Right lung (tissue), 2 donors: ENCODE measurements at regions not wholly inside any gene's neighbourhood (a gene's known extent, or its start where the extent isn't known, plus 50 kb on each side); places are given as distances from the start of the nearest gene placed in this dataset.

Experiments
- DNase-seq, 2 donors: peaks; one replicate each; pipeline ENCODE4 v3.0.0-alpha.2; 2013

DNA sequence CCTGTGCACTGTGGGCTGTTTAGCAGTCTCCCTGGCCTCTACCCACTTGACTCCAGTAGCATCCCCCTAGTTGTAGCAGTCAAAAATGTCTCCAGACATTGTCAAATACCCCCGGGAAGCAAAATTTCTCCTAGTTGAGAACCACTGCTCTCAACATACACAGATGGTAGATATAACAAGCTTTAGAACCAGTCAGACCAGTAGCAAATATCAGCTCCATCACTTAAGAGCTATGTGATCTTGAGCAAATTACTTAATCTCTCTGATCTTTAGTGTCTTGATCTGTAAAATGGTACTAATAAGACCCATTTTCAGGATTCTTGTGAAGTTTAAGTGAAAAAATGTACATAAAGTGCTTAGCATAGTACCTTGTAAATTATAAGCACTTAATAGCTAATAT lies 96.2 kb downstream of the DUSP6 start:
- DNase-seq, result no peak

DNA sequence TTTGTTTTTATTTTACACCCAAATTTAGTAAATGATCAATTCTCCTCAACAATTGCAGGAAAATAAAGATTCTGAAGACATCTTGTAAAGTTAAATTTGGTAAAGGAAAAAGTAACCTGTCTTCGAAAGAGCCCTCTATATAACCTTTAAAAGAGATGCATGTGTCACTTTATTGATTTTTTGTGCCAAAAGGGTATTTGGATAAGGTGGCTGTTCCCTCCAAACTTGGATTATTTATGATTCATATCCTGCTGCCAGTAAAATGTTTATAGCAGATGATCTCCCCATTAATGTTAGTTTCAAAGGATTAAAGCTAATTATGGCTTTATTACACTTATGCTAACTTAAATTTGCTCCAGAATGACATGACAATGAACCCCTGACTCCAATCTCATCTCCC lies 98.8 kb downstream of the DUSP6 start:
- DNase-seq, result no peak

DNA sequence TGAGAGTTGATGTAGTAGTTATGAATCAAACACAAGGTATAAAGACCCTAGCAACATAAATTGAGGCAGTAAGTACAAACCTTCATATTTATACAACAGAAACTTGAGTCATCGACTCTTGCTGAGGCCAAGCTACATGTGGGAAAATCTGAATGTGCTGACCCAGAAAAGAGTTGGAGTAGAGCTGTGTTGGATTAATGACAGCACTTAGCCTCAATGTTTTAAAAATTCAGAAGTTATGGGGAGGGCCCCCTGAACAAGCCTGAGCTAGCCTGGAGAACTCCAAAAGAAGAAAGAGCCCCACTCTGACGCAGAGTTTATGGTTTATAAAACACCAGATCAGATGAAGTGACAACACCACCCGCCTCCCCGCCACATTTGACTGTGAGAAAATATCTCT lies 100.0 kb downstream of the DUSP6 start:
- DNase-seq, result no peak

DNA sequence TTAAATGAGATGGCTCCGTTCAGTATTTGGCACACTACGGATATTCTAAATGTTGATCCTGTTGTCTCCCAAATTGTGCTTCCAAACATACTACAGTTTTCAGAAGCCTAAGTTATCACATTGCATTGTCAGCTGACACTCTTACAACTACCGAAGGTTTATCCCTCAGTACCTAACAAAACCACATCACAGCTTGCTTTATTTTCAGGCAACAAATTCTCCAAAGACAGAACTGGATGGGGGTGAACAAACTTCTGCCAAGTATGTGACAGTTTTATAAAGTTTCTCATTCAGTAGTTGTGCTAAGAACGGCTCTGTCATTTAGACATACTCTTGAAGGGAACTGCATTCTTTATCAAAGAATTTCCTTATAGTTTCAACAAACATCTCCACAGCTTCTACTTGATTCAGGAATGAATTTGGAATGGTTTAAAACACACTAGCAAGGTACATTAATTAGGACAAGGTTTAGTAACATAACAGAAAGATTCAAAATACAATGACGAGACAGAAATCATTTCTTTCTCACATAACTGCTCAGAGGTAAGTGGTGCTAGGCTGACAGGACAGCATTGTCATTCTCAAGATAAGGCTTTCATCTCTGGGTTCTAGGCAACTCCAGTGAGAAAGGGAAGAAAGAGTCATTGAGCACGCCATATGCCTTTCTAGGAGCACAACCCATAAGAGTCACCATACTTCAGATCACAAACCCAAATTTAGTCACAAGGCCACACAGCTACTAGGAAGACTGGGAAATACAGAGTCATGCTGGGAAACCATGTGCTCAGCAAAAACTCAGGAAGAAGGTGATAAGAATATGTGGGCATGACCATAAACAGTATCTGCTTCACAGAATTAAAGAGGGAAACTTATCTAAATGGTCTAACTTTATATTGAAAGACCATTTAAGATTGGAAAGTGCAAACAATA lies 100.7 kb downstream of the DUSP6 start:
- no peak for DNase-seq

DNA sequence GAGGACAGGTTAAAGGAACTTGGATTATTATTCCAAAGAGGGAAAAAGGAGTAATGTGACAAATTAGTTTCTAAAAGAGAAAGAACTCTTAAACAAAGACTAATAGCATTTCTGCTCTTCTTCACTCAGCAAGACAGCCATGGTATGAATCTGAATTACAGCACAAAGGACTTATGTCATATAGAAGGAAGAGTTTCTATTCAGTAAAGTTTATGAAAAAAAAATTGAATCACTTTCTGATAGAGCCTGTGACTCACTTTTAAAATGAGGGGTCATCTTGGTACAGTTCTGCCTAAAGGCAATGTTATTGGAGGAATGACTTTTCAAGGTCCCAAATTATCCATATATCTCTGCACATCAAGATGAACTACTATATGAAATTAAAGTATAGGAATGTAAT lies 101.7 kb downstream of the DUSP6 start:
- no peak for DNase-seq

DNA sequence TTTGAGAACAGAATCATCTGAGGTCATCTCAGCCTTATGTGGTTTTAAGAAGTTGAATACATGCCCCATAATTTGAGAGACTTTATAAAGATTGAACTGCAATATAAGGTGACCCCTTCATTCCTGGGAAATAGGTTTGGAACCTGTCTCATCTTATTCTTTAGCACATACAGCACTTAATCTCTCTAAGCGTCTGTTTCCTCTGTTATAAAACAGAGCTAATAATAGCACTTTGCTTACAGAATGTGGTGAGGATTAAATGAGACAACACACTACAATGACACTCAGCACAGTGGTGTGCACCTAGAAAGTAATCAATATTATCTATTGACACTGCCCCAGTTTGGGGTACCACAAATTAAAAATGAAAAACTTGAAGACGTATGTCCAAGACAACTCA lies 102.1 kb downstream of the DUSP6 start:
- DNase-seq, result no peak

DNA sequence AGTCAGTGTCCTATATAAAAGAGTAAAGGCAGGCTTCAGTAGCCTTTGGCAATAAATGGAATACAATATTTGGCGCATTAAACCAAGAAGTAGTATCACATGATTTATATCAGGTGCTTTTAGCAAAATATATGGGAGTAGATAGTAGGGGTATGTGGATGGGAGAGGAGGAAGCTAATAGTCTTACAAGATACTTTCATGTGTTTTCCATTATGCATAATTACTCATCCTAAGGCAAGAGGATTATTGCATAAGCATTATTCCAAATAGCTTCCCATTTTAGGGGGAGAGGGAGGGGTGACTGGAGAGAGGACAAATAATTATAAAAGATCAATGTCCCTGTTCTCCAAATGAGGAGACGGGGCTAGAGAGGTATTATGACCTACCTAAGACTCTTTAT lies 104.3 kb downstream of the DUSP6 start:
- no peak for DNase-seq

DNA sequence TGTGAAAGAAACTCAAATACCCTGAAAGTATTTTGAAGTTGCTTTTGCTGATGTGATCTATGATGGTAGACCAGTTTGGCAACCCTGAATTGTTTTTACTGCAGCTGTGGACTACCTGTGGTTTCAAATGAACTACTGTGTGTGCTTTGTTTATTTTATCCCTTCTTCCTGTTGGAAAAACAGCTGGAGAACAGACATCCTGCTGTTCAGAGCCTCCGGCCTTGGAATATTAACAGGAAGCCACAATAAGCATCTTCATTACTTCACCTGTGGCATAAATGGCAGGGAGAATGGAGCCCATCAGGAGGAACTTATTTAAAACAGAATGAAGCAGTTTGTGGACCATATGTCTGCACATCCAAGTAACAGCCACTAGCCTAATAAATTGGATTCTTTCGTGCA lies 104.8 kb downstream of the DUSP6 start:
- no peak for DNase-seq

DNA sequence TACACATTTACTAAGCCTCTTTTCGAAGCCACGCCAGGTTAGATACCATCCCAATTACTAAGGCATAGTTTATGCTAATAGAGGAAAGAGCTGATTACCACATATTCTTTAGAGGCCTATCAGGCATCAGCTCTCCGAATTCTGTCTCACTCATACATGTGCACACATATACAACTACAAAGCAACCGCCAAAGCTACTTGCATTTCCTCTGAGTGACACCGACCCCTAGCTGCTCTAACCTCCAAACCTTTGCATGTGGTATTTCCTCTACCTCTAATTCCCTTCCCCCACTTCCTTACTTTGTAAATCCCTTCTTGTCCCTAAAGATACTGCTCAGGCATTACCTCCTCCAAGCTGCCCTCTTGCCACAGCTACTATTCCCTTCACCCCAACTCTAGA lies 107.2 kb downstream of the DUSP6 start:
- no peak for DNase-seq

DNA sequence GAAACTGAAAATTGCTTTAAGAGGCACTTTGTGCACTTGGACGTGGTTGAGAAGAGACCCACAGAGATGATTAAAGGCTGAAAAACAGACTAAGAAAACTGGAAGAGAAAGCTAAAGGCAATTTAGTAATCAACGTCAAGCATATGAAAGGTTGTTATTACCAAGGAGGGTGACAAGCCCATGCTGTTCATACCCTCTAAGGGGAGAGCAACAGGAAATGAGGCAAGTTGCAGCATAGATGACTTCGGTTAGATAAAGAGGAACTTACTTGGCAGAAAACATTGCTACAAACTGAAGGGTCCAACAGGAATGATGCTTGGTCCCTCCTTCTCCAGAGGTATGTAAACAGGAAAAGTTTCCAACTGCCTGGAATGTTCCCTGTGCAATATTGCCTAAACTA lies 107.8 kb downstream of the DUSP6 start:
- no peak for DNase-seq

DNA sequence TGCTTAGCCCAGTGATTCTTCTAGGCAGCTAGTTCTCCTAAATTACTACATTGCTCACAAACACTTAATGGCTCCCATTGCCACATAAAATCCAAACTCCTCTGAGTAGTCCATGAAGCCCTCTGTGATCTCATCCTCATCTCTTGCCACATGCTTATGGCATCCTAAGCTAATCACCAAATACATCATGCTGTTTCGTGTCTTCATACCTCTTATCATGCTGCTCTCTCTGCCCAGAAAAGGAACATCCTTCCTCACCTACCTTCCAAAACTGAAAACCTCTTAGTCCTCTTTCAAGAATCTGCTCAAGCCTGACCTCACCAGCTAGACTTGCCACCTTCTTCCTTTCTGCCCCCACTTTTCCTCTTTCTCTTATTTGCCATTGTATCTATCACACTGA lies 108.5 kb downstream of the DUSP6 start:
- no peak for DNase-seq

DNA sequence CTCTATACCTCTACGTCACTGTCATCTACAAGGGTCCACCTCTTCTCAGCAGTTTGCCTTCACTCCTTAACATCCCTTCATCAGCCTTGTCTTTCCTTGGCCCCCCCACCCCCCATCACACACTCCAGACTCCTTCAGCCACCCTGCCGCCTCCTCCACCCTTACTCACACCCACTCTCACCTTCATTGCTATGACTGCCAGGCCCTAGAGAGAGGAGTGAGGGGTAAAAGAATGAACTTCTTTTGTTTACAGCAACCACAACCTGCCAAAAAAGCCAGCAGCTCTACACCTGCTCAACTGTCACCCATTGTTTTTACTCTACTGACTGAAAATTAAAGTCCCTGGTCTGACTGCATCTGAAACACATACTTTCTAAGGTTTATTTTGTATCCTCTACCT lies 112.8 kb downstream of the DUSP6 start:
- DNase-seq, result no peak

DNA sequence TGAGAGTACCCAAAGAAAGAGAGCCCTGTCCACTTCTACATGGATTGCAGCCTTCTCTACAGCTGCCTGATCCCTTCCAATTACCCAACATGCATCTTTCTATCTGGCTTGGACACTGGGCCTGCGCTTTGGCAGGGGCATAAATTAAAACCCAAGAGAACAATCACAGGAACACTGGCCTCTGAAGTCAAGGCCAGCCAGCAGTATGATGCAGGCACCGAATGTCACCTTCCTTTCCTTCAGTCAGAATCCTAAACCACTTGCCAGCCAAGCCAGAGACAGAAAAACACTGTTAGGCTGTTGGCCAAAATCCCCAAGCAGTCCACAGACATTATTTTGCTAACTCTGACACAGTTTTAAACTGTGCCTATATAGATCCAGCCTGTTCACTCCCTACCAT lies 113.7 kb downstream of the DUSP6 start:
- no peak for DNase-seq

DNA sequence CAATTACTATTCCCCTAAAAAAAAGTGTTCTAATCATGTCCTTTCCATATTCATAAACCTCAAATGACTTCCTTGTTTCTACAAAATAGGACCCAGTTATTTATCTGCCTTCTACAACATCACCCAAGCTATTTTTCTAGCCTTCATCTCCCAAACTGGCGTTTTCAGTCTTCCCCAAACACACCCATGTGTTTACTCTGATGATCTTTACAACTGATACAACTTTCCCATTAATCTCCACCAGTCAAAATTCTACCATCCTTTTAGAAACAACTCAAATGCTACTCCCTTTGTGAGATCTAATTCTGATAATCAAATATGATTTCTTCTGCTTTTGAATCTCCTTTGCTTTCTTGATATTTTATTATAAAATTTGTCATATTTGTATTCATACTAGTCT lies 114.5 kb downstream of the DUSP6 start:
- no peak for DNase-seq

DNA sequence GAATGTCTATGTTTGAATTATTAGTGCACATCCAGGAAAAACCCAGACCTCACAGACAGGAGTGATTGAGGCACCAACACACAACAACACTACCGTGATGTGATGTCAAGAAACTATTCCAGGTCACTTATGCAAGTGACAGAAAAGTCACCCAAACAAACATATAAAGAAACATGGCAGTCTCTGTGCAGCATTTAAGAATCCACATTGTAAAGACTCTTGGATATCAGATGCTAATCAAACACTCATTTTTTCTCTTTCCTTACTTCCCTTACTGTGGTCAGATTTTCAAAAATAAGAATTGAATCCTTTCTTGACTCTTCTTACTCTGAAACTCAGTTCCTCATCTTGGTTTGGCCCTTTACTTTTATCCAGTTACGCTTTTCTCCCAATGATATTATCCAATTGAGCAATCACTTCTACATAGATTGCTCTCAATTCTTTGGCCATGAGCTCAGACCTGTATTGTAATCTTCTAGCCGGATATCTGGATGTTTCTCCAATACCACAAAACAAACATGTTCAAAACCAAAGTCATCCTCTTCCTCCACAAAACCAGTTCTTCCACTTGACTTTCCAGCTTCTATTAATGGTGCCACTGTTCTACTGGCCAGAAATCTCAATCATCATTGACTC lies 115.4 kb downstream of the DUSP6 start:
- no peak for DNase-seq

DNA sequence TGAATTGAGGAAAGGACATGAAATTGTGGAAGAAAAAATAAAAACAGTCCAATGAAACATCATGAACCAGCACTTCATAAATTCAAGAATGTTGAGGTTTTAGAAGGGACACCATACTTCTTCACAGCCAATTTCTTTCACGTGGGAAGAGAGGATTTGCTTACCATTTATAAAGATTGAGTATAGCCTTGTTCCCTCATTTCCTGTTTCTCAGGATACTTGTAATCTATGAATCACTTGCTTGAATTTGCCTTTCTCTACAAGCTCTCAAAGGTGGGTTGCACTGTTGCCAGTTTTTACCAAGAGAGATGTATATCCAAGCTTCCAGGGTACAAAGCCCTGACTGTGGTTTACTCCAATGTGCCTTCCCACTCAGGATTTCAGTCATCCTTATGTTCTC lies 116.1 kb downstream of the DUSP6 start:
- DNase-seq, result no peak

DNA sequence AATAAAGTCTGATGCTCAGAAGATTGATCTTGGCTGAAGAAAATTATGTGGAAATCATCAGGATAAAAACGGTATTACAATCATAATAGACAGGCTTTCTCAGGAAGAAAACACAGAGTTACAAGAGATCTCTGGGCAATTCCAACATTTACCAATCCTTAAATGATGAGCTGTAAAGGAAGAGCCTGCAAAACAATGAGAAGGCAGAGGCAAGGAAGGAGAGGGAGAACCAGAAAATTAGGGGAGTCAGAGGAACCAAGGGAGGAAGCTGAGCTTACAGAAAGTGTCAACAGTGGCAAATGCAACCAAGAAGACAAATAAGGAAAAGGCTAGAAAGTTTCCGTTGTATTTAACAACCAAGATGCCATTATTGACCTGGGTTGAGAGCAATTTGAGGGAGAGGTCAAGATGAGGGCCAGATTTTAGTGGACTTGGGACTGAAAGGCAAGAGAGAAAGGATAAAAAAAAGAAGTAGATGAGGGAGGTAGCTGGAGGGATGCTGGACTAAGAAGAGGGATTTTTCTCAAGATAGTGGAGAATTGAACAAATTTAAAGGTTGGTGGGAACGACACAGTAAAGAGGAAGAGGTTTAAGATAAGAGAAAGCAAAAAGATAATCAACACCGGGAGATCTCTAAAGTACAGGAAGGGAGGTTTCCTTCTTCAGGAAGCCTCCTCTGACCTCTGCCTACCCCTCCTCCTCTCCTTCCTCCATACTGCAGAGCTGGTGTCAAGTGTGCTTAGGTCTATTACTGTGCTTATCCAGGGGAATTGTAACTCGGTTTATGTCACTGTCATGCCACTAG lies 116.9 kb downstream of the DUSP6 start:
- DNase-seq, result no peak

DNA sequence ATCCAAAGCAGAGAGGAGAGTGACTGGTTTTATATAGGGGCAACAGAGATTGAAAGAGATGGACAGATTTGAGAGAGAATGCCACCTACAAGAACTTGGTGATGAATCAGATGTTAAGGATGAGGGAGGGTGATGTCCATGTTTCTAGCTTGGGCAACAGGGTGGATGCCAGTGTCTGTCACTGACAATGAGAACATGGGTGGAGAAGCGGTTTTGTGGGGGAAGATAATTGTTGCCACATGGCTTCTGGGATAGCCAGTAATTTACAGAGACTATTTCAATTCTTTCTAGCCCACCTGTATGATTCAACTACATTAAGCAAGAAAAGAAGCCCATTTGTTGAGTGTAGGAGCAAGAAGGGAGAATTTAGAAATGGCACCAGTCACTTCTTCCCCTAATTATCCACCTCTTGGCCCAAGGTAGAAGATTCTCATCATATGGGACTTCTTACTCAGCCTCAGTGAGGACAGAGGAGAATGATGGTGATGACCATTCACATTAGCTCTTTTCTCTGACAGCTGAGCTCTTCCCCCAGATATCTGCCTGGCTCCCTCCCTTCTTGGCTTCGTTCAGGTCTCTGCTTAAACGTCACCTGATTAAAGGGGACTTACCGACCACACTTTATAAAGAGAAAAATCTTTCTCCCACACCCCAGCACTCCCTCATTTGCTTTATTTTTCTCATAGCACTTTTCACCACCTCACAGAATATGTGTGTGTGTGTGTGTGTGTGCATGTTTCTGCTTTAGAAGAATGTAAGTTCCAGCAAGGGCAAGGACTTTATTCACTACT lies 117.8 kb downstream of the DUSP6 start:
- DNase-seq, result no peak

DNA sequence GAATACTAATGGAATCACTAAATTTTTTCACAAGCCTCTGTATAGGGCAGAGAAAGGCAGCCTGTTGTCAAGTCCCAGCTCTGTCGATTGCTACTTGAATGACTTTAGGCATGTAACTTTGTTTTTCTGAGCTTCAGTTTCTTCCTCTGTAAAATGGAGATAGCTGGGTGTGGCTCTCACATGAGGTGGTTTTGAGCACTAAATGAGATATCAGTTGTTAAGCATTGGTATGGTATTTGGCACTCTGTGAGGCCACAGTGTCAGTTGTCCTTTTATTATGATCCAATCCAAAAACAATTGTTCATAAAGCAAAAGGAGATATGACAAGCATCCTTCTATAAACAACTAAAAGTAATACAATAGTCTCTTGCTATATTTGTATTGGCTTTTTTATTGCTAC lies 120.6 kb downstream of the DUSP6 start:
- no peak for DNase-seq

DNA sequence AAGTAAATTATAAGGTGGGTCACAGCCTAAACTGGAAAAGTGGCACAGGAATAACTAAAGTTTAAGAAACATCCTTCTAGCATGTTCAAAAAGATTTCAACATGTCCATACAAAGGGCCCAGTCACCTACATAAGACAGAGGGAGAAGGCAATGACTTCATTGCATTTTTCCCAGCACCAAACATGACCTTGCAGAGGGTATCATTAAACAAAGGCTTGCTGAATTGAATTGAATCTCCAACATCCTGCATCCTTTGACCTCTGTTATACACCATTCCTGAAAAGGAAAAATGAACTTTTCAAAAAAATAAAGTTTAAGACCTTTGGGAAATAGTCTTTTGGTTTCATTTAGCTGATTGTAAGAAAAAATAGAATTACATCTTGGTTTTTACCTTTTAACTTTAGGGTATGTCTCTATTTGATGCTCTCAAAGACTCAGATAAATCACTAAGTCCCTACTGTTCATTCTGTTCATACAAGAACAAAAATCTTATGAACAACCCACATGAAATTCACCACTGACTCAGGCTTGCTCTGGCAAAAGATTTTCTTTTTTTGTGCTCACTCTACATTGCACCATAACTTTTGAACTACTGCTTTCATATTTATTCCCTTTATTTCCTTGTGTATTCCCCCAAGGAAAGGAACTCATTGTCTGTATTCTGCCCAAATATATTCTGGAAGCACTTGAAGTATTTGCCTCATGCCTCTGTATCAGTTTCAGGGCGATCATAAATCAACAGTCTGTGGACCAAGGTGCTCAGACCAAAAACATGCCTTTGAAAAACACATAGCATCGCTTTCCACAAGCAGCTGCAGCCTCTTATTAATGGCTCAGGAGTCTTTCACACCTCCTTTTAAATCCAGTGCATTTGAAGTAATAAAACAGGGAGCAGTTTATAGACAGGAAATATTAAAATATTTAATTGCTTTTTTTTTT lies 121.7 kb downstream of the DUSP6 start:
- DNase-seq, result no peak

DNA sequence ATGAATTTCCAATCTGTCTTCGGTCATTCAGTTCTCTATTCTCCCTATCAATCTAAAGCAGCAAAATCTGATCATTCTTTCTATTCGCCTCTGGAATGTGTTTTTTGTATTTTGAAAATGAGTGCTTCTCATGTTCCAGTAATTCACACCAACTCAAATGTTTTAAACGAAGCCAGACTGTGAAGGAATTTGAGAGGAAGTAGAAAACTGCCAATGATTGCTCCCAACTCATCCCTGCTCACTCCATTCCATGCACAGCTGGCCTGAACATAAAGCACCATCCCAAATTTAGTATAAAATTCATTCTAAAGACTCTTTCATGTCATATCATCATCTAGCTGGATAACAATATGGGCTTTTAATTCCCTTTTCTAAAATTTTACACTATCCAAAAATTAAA lies 123.8 kb downstream of the DUSP6 start:
- no peak for DNase-seq
